Retinal pigment epithelial cell (primary cell): ENCODE measurements at regions not wholly inside any gene's neighbourhood (a gene's known extent, or its start where the extent isn't known, plus 50 kb on each side); places are given as distances from the start of the nearest gene placed in this dataset.
"Not testable (repeated sequence)": the region's sequence is repeated elsewhere in the genome, so short reads cannot be mapped to it uniquely, and the experiment has no call there.

Experiments used
- DNase-seq: peaks from one replicate; pipeline ENCODE4 v3.0.0-alpha.2; 2010; ENCODE audit warnings: low read depth
- H3K4me3 ChIP-seq: 2 replicates; pipeline ENCODE4 v1.5.1; 2011; ENCODE audit warnings: mild to moderate bottlenecking, low read length, control low read depth, moderate library complexity
- TF ChIP-seq, protein P1 (sequence below): conservative IDR thresholded peaks from 2 replicates; pipeline ENCODE4 v1.5.1; 2011; ENCODE audit warnings: low read depth, low read length, control low read depth, inconsistent platforms

DNA sequence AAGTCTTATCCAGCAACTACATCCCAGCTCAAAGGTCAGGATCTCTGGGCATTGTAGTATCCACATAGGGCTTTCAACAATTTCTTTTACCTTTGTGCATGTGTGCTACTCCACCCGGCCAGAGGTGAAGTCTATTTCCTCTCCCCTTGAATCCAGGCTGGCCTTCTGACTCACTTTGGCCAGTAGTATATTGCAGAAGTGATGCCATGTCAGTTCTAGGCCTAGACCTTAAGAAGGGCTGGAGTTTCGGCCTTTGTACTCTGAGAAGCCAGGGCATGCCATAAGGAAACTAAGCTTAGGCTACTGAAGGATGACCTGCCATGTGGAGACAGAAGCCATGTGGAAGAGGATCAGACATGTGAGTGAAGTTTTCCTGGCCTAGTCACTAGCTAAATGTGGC is 191.2 kb upstream of the ATP6AP2 start:
- TF ChIP-seq, protein P1, sequence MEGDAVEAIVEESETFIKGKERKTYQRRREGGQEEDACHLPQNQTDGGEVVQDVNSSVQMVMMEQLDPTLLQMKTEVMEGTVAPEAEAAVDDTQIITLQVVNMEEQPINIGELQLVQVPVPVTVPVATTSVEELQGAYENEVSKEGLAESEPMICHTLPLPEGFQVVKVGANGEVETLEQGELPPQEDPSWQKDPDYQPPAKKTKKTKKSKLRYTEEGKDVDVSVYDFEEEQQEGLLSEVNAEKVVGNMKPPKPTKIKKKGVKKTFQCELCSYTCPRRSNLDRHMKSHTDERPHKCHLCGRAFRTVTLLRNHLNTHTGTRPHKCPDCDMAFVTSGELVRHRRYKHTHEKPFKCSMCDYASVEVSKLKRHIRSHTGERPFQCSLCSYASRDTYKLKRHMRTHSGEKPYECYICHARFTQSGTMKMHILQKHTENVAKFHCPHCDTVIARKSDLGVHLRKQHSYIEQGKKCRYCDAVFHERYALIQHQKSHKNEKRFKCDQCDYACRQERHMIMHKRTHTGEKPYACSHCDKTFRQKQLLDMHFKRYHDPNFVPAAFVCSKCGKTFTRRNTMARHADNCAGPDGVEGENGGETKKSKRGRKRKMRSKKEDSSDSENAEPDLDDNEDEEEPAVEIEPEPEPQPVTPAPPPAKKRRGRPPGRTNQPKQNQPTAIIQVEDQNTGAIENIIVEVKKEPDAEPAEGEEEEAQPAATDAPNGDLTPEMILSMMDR = no peak
- no peak for DNase-seq
- H3K4me3 ChIP-seq = no peak overlapping the region

DNA sequence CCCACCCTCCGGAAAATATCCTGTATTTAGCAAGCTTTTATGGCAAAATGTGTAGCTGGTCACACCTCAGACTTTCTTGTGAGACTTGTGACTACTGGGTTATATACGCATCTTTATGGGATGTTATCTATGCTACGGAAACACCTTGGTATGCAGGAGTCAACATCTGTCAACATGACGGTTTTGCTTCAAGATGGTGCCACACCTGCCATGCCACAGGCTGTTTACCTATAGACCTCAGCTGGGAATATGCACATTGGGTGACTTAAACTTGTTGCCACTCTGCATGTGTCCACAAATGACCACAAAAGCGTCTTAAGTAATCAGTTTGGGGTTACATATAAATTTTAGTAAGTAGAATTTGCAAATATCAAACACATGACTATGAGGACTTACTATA is 192.3 kb upstream of the ATP6AP2 start:
- TF ChIP-seq, protein P1 = no peak
- H3K4me3 ChIP-seq = no peak overlapping the region

DNA sequence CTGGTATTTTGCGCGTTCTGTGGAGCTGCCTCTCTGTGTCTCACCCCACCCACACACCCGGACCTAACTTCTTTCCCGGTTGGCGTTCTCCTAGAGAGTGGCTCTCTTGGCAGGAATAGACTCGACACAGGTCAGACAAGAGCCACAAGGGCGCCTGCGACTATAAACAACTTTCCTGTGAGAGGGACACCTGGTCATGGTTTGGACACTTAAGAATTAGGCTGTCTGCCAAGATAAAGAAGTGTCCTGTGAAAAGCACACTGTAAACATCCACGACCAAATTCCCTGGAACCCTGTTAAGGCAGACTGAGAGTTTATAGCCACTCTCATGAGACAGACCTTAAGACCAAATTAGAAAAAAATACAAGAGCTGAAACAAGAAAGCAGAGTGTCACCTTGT is 192.9 kb upstream of the ATP6AP2 start:
- H3K4me3 ChIP-seq, DNase-seq: not testable (repeated sequence)

More for the DNA sequence above, 192.3 kb upstream of the ATP6AP2 start:
- no peak for DNase-seq

GRCh38 chrX:40387311-40387710 is 193.5 kb upstream of the ATP6AP2 start:
- DNase-seq, H3K4me3 ChIP-seq: not testable (repeated sequence)

GRCh38 chrX:40385682-40386081 is 195.1 kb upstream of the ATP6AP2 start:
- TF ChIP-seq, protein P1 = no peak
- DNase-seq = no peak
- H3K4me3 ChIP-seq = no peak overlapping the region

DNA sequence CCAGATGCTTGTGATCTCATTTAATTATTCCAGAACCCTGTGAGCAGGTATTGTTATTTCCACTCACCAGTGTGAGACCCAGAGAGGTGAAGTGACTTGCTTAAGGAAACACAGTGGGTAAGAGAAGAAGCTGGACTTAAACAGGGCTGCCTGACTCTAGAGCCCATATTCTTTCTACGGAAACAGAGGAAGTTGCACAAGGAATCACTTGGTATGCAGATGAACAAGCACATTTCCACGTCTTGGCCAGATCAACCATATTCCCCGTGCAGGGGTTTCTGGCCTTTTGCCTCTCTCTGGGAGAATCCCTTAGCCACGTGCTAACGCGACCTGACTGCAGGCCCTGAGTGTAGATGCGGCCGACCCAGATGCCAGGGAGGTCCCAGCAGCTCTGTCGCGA is 195.5 kb upstream of the ATP6AP2 start:
- no peak for DNase-seq
- TF ChIP-seq, protein P1 = no peak
- no peak overlapping the region for H3K4me3 ChIP-seq

- H3K4me3 ChIP-seq = no peak overlapping the region
- no peak for DNase-seq
- TF ChIP-seq, protein P1 = no peak
These were observed 196.8 kb upstream of the ATP6AP2 start for GRCh38 chrX:40383969-40384368.

- TF ChIP-seq, protein P1 = no peak
- H3K4me3 ChIP-seq = no peak overlapping the region
- DNase-seq = no peak
These were observed 197.4 kb upstream of the ATP6AP2 start for GRCh38 chrX:40383360-40383759.
